Ramos (cell line): ENCODE measurements at regions not wholly inside any gene's neighbourhood (a gene's known extent, or its start where the extent isn't known, plus 50 kb on each side); places are given as distances from the start of the nearest gene placed in this dataset.
"Not testable (repeated sequence)": the region's sequence is repeated elsewhere in the genome, so short reads cannot be mapped to it uniquely, and the experiment has no call there.

Experiments used
- in situ Hi-C: fragments of 300-500 bp; cut with MboI; formaldehyde crosslinking; loops from one replicate; pipeline ENCODE4 v1.14.3; 2022; ENCODE audit warnings: low sequenced_read_pairs; ENCODE audit not compliant: unreplicated experiment

- in situ Hi-C loops, result loop anchor here (5.0 kb wide), 1 partner anchor 163 kb away; no protein-coding TSS in a partner anchor
These were observed 101.3 kb upstream of the LARP1 start for GRCh38 chr5:154653764-154654485.

GRCh38 chr5:154653418-154653763 is 101.8 kb upstream of the LARP1 start:
- in situ Hi-C loops, result loop anchor here (5.0 kb wide), 1 partner anchor 164 kb away; no protein-coding TSS in a partner anchor

- in situ Hi-C loops, result loop anchor here (5.0 kb wide), 1 partner anchor 164 kb away; no protein-coding TSS in a partner anchor
These were observed 102.3 kb upstream of the LARP1 start for GRCh38 chr5:154652746-154653417.

- in situ Hi-C loops, result loop anchor here (5.0 kb wide), 1 partner anchor 166 kb away; no protein-coding TSS in a partner anchor
These were observed 103.4 kb upstream of the LARP1 start for GRCh38 chr5:154651795-154652194.

GRCh38 chr5:154648706-154649105 is 106.5 kb upstream of the LARP1 start:
- in situ Hi-C loops, result no loop called here

GRCh38 chr5:154648229-154648628 is 106.9 kb upstream of the LARP1 start:
- in situ Hi-C loops, result no loop called here

- in situ Hi-C loops, result no loop called here
These were observed 107.4 kb upstream of the LARP1 start for GRCh38 chr5:154647761-154648145.

GRCh38 chr5:154647114-154647760 is 107.9 kb upstream of the LARP1 start:
- in situ Hi-C loops, result no loop called here

- in situ Hi-C loops, result no loop called here
These were observed 108.4 kb upstream of the LARP1 start for GRCh38 chr5:154646745-154647113.

GRCh38 chr5:154644745-154645411 is 110.3 kb upstream of the LARP1 start:
- in situ Hi-C loops, result no loop called here

- in situ Hi-C loops, result no loop called here
These were observed 112.5 kb upstream of the LARP1 start for GRCh38 chr5:154642499-154643245.

- in situ Hi-C loops, result not testable (repeated sequence)
These were observed 114.9 kb upstream of the LARP1 start for GRCh38 chr5:154640213-154640831.

- in situ Hi-C loops, result not testable (repeated sequence)
These were observed 118.4 kb upstream of the LARP1 start for GRCh38 chr5:154636786-154637185.

GRCh38 chr5:154636271-154636670 is 118.9 kb upstream of the LARP1 start:
- in situ Hi-C loops, result not testable (repeated sequence)

- in situ Hi-C loops, result not testable (repeated sequence)
These were observed 121.4 kb upstream of the LARP1 start for GRCh38 chr5:154633744-154634143.

- in situ Hi-C loops, result no loop called here
These were observed 124.0 kb upstream of the LARP1 start for GRCh38 chr5:154631141-154631540.

GRCh38 chr5:154630410-154630809 is 124.8 kb upstream of the LARP1 start:
- in situ Hi-C loops, result no loop called here

GRCh38 chr5:154628685-154629084 is 126.5 kb upstream of the LARP1 start:
- in situ Hi-C loops, result no loop called here
